HEK293T (cell line): ENCODE measurements at regions not wholly inside any gene's neighbourhood (a gene's known extent, or its start where the extent isn't known, plus 50 kb on each side); places are given as distances from the start of the nearest gene placed in this dataset.

Experiments used
- CTCF ChIA-PET: fragments of 350-600 bp; formaldehyde crosslinking; extraction: SDS; loops from one replicate; lab custom pipeline; 2021; ENCODE audit warnings: antibody characterized with exemption, inconsistent platforms; lab: Yijun Ruan, JAX
- POLR2A ChIA-PET: fragments of 350-600 bp; formaldehyde crosslinking; extraction: SDS; loops from one replicate; lab custom pipeline; 2020; ENCODE audit warnings: antibody characterized with exemption, inconsistent platforms; lab: Yijun Ruan, JAX
- DNase-seq: peaks from one replicate; pipeline ENCODE4 v3.0.0; 2012; ENCODE audit warnings: mixed read lengths; ENCODE audit errors: extremely low spot score
- ARNT ChIP-seq: fragments of 450-650 bp; IDR thresholded peaks from 2 replicates; pipeline ENCODE4 v1.6.1; 2017; ENCODE audit warnings: mild to moderate bottlenecking
- BHLHE40 ChIP-seq: fragments of 450-650 bp; IDR thresholded peaks from 2 replicates; pipeline ENCODE4 v1.6.1; 2016; ENCODE audit warnings: mild to moderate bottlenecking, moderate library complexity, borderline replicate concordance
- CTBP1 ChIP-seq: fragments of 450-650 bp; IDR thresholded peaks from 2 replicates; pipeline ENCODE4 v1.6.1; 2016; ENCODE audit warnings: borderline replicate concordance
- ELF4 ChIP-seq: fragments of 450-650 bp; IDR thresholded peaks from 2 replicates; pipeline ENCODE4 v1.6.1; 2017; ENCODE audit warnings: antibody characterized with exemption
- FOXA1 ChIP-seq: fragments of 450-650 bp; IDR thresholded peaks from 2 replicates; pipeline ENCODE4 v1.6.1; 2016; ENCODE audit warnings: mild to moderate bottlenecking
- FOXK2 ChIP-seq: fragments of 450-650 bp; IDR thresholded peaks from 2 replicates; pipeline ENCODE4 v1.6.1; 2016; ENCODE audit warnings: mild to moderate bottlenecking
- FOXM1 ChIP-seq: fragments of 450-650 bp; IDR thresholded peaks from 2 replicates; pipeline ENCODE4 v1.6.1; 2017; ENCODE audit warnings: mild to moderate bottlenecking, borderline replicate concordance
- HDGF ChIP-seq: fragments of 450-650 bp; IDR thresholded peaks from 2 replicates; pipeline ENCODE4 v1.6.1; 2017; ENCODE audit warnings: antibody characterized with exemption, borderline replicate concordance
- L3MBTL2 ChIP-seq: fragments of 450-650 bp; conservative IDR thresholded peaks from 2 replicates; pipeline ENCODE4 v1.6.1; 2016; ENCODE audit warnings: mild to moderate bottlenecking
- LEF1 ChIP-seq: fragments of 450-650 bp; IDR thresholded peaks from 2 replicates; pipeline ENCODE4 v1.6.1; 2017; ENCODE audit warnings: mild to moderate bottlenecking, borderline replicate concordance
- NFRKB ChIP-seq: fragments of 450-650 bp; IDR thresholded peaks from 2 replicates; pipeline ENCODE4 v1.6.1; 2016; ENCODE audit warnings: mild to moderate bottlenecking, moderate library complexity
- SP1 ChIP-seq: fragments of 450-650 bp; IDR thresholded peaks from 2 replicates; pipeline ENCODE4 v1.6.1; 2017
- SUZ12 ChIP-seq: fragments of 450-650 bp; IDR thresholded peaks from 2 replicates; pipeline ENCODE4 v1.6.1; 2016; ENCODE audit warnings: mild to moderate bottlenecking
- TARDBP ChIP-seq: fragments of 450-650 bp; IDR thresholded peaks from 2 replicates; pipeline ENCODE4 v1.6.1; 2016
- ZNF384 ChIP-seq: fragments of 450-650 bp; IDR thresholded peaks from 2 replicates; pipeline ENCODE4 v1.6.1; 2016
- TF ChIP-seq, protein P1 (sequence below): fragments of 450-650 bp; IDR thresholded peaks from 2 replicates; pipeline ENCODE4 v1.6.1; 2016

DNA sequence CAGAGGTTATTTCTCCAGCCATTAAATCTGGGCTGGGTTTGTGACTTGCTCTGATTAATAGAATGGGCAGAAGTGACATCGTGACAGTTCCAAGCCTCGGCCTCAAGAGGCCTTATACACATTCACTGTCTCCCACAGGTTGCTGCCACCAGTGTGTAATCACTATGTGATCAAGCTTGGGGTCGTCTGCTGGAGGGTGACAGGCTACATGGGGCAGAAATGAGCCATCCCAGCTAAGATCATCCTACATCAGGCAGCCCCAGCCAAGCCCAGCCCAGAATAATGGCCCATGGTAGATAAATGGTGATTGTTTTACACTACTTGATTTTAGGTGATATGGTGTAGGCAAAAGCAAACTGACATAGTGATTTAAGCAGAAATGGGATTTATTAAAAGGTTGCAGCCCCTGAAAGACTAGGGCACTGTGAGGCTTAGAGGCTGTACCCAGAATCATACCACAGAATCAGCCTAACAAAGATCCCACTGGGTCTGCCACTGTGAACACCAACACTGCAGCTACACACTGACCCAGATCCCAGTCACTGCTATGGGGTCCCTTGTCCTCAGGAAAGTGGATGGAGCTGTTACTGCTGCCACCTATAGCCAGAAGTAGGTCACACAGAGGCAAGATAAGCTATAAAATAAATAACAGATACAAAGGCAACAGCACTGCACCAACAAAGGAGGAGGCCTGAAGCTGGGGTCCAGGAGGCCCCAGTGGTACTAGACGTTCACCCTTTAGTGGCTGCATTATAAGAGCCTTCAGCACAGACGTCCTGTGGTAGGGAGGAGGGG lies 159.6 kb upstream of the RBPJ start:
- POLR2A ChIA-PET: interaction anchor here (0.9 kb wide), 1 partner anchor 20 kb away, joined by 3 read pairs; no protein-coding TSS in a partner anchor
- CTCF ChIA-PET: interaction anchor here (0.6 to 2.0 kb wide), 8 partner anchors 11 to 106 kb away, joined by 3 to 14 read pairs (median 3); no protein-coding TSS in a partner anchor
- DNase-seq: peak; percentile 26
- no peak for TF ChIP-seq FOXK2
- no peak for TF ChIP-seq L3MBTL2
- no peak for TF ChIP-seq BHLHE40
- TF ChIP-seq LEF1: no peak
- TF ChIP-seq TARDBP: no peak

DNA sequence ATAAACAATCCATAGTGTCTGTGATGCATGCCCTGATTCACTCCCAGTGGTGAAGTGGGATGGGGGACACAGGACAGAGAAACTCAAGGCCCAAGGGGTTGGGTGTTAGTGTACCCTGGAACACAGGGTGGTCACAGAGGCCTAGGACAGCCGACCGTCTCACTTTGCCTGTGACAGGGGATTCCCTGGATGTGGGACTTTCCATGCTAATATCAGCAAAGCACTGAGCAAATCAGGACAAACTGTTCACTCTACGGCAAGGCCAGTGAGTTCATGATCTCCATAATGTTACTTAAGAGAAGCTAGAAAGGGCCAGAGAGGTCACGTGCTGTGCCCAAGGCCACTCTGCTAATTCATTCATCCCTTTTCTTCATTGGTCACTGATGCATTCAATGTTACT lies 158.7 kb upstream of the RBPJ start:
- POLR2A ChIA-PET: interaction anchor here (0.9 kb wide), 1 partner anchor 21 kb away, joined by 3 read pairs; no protein-coding TSS in a partner anchor
- TF ChIP-seq FOXA1 (no peak), SUZ12 (no peak), SP1 (no peak), NFRKB (no peak)
- no peak for DNase-seq
- CTCF ChIA-PET: interaction anchor here (0.6 to 2.0 kb wide), 7 partner anchors 20 to 106 kb away, joined by 3 to 14 read pairs (median 3); no protein-coding TSS in a partner anchor

DNA sequence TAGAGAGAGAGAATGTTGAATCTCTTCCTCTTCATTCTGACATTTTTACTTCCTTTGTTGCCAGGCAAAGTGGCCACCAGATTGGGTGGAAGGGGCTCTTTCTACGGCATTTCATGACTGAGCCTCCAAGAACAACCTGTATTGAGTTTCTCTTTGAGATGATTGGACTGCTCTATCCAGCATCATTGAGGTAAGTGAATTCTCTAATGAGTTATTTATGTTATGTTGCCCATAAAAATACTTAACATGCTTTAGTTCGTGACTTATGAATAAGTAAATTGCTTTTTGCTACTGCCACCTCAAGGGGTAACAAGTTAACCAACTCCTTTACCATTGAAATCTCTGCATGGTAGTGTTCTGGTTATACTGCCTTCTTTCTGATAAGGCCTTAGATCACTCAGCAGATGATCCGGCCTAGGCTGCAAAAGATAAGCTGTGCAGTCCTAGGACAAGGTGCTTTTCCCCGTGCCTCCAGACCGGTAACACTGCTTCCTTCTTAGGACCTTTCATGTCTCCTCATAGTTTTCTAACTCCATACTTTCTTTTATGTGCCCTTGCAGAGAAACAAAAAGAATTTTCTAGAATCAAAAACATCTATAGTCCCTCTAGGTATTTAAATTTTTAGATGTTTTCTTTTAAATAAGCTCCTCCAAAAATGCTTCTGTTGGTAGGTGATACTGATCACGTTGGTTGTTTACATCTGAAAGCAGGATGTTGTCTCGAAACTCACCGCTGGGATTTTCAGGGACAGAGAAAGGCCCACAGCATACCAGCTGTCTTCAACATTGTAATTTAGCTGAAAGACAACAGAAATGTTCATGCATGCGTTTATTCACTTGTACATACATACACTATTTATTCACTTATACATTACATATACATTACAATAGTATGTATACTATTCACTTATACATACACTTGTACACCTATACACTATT lies 157.1 kb upstream of the RBPJ start:
- ChIA-PET CTCF (interaction anchor here (1.2 to 1.5 kb wide), 2 partner anchors 80 to 175 kb away, joined by 3 to 6 read pairs; no protein-coding TSS in a partner anchor), POLR2A (interaction anchor here (0.6 kb wide), 1 partner anchor 1850 kb away, joined by 3 read pairs; no protein-coding TSS in a partner anchor)

DNA sequence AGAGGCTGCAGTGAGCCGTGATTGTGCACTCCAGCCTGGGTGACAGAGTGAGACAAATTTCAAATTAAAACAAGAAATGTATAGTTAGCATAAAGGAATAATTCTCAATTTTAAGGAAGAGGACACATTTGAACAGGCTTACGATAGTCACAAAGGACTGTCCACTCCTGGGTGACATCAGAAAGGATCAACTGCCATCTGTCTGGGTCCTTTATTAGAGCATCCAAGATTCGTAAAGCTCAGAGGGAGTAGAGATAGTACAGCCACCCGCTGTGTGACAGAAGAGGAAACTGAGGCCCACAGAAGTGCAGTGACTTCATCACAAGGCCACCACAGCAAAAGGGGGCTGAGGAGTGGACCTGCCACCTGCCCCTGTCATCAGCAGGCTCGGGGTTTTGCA lies 149.3 kb upstream of the RBPJ start:
- TF ChIP-seq FOXK2 (no peak), SUZ12 (no peak), ZNF384 (no peak), SP1 (no peak), FOXM1 (no peak), TARDBP (no peak), FOXA1 (no peak)
- CTCF ChIA-PET: interaction anchor here (0.7 to 1.1 kb wide), 3 partner anchors 89 to 661 kb away, joined by 3 to 5 read pairs (median 5); no protein-coding TSS in a partner anchor
- no peak for DNase-seq
- POLR2A ChIA-PET: no interaction called here

More for the DNA sequence above, 157.1 kb upstream of the RBPJ start:
- no peak for TF ChIP-seq TARDBP
- no peak for TF ChIP-seq FOXA1
- TF ChIP-seq CTBP1: no peak
- no peak for TF ChIP-seq FOXK2
- TF ChIP-seq FOXM1: no peak
- TF ChIP-seq SP1: no peak
- no peak for TF ChIP-seq HDGF
- no peak for TF ChIP-seq BHLHE40
- TF ChIP-seq, protein P1, sequence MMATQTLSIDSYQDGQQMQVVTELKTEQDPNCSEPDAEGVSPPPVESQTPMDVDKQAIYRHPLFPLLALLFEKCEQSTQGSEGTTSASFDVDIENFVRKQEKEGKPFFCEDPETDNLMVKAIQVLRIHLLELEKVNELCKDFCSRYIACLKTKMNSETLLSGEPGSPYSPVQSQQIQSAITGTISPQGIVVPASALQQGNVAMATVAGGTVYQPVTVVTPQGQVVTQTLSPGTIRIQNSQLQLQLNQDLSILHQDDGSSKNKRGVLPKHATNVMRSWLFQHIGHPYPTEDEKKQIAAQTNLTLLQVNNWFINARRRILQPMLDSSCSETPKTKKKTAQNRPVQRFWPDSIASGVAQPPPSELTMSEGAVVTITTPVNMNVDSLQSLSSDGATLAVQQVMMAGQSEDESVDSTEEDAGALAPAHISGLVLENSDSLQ: no peak
- TF ChIP-seq LEF1: no peak
- TF ChIP-seq ELF4: no peak
- TF ChIP-seq SUZ12: no peak
- no peak for TF ChIP-seq ARNT
- no peak for TF ChIP-seq ZNF384
- TF ChIP-seq L3MBTL2: no peak
- TF ChIP-seq NFRKB: no peak
- no peak for DNase-seq

DNA sequence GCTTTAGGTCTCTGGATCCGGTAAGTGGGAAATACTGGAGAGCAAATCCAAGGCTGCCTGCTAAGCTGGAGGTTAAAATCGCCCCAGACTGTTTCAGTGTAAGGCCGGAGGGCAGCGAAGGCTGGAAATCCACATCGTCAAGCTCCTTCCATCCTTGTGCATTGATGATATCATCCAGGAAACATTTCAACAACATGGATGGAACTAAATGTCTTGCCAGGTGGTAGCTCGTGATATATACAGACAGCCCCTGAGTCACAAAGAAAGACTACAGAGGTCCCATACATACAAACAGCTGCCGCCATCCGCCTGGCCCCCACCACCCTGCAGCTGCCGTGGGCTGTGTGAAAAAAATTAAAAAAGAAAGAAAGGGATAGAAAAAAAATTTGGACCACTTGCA lies 148.9 kb upstream of the RBPJ start:
- CTCF ChIA-PET: interaction anchor here (0.7 to 1.1 kb wide), 3 partner anchors 90 to 661 kb away, joined by 3 to 5 read pairs (median 5); no protein-coding TSS in a partner anchor
- no peak for DNase-seq
- TF ChIP-seq BHLHE40 (no peak), SUZ12 (no peak), L3MBTL2 (no peak), CTBP1 (no peak), SP1 (no peak), HDGF (no peak), NFRKB (no peak), FOXA1 (no peak), ELF4 (no peak), ARNT (no peak)
- TF ChIP-seq, protein P1: no peak
- POLR2A ChIA-PET: no interaction called here

DNA sequence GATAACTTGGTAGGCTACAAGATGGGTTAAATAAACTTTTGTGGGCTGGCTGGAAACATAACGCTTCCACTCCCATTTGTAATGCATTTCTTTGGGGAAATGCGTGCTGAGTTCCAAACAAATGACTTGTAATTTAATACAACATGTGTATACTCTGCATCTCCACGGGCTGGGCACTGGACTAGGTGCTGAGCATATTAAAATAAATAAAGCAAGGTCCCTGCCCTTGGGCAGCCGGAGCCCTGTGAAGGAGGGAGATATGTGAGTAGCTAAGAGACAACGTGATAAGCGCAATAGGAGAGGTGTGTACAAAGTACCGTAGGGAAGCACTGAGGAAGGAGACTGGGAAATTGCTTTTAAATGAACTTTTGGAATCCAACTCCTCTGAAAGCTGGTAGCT lies 147.2 kb upstream of the RBPJ start:
- DNase-seq: no peak
- POLR2A ChIA-PET: no interaction called here
- CTCF ChIA-PET: interaction anchor here (0.6 to 1.8 kb wide), 4 partner anchors 12 to 91 kb away, joined by 3 to 5 read pairs (median 3); no protein-coding TSS in a partner anchor
- TF ChIP-seq LEF1 (no peak), NFRKB (no peak), FOXM1 (no peak), ELF4 (no peak), L3MBTL2 (no peak), BHLHE40 (no peak), TARDBP (no peak), SP1 (no peak), FOXA1 (no peak), SUZ12 (no peak), CTBP1 (no peak), ARNT (no peak), FOXK2 (no peak), ZNF384 (no peak), HDGF (no peak)
- TF ChIP-seq, protein P1: no peak
